CD4-positive, alpha-beta memory T cell (primary cell): ENCODE measurements at regions not wholly inside any gene's neighbourhood (a gene's known extent, or its start where the extent isn't known, plus 50 kb on each side); places are given as distances from the start of the nearest gene placed in this dataset.
A peak's percentile ranks its signal among the peaks of the same experiment; 100 is the strongest.
"Not testable (repeated sequence)": the region's sequence is repeated elsewhere in the genome, so short reads cannot be mapped to it uniquely, and the experiment has no call there.

Experiments used
- CTCF ChIA-PET: fragments of 350-600 bp; sonication (Branson Sonifier 250); formaldehyde crosslinking; loops from one replicate; lab custom pipeline; 2021; ENCODE audit warnings: inconsistent platforms; ENCODE audit not compliant: partially characterized antibody; lab: Charles Lee
- POLR2A ChIA-PET: fragments of 350-600 bp; sonication (Branson Sonifier 250); formaldehyde crosslinking; loops from one replicate; lab custom pipeline; 2021; ENCODE audit not compliant: partially characterized antibody; lab: Charles Lee
- DNase-seq, 5 donors: peaks; one replicate each; pipeline versions ENCODE4 v3.0.0 to v3.0.0-alpha.2; 2020 to 2022; ENCODE audit warnings: mixed read lengths in 1 of 5
- H3K27ac ChIP-seq: one replicate; pipeline ENCODE4 v1.7.0; 2013; ENCODE audit warnings: low read depth, low read length
- H3K27me3 ChIP-seq: 2 replicates; pipeline ENCODE4 v1.7.0; 2013; ENCODE audit warnings: mild to moderate bottlenecking, low read length, moderate library complexity; ENCODE audit not compliant: insufficient read depth
- H3K36me3 ChIP-seq: 2 replicates; pipeline ENCODE4 v1.7.0; 2013; ENCODE audit warnings: mild to moderate bottlenecking, low read length, moderate library complexity; ENCODE audit not compliant: insufficient read depth
- H3K4me1 ChIP-seq: 2 replicates; pipeline ENCODE4 v1.7.0; 2013; ENCODE audit warnings: mild to moderate bottlenecking, low read length, moderate library complexity; ENCODE audit not compliant: insufficient read depth
- H3K4me3 ChIP-seq, 2 donors: one replicate each; pipeline ENCODE4 v1.7.0; 2013; ENCODE audit warnings: low read length in 2 of 2, mild to moderate bottlenecking in 1 of 2
- H3K9me3 ChIP-seq, 2 donors: one replicate each; pipeline ENCODE4 v1.7.0; 2013; ENCODE audit warnings: low read length in 2 of 2, control low read depth in 1 of 2; ENCODE audit not compliant: control insufficient read depth in 1 of 2
- H3K27ac Mint-ChIP-seq, 7 donors: one replicate each; pipeline ENCODE4 v1.8.0; 2020 to 2021; ENCODE audit warnings: mixed read lengths in 7 of 7, mild to moderate bottlenecking in 6 of 7, inconsistent platforms in 3 of 7, moderate library complexity in 3 of 7
- H3K27me3 Mint-ChIP-seq, 2 donors: one replicate each; pipeline ENCODE4 v1.8.0; 2020 to 2021; ENCODE audit warnings: mixed read lengths in 2 of 2
- H3K36me3 Mint-ChIP-seq, 2 donors: one replicate each; pipeline ENCODE4 v1.8.0; 2020 to 2021; ENCODE audit warnings: mixed read lengths in 2 of 2, inconsistent platforms in 1 of 2, mild to moderate bottlenecking in 1 of 2
- H3K4me1 Mint-ChIP-seq, 4 donors: one replicate each; pipeline ENCODE4 v1.8.0; 2020 to 2021; ENCODE audit warnings: mixed read lengths in 4 of 4, mild to moderate bottlenecking in 1 of 4
- H3K4me3 Mint-ChIP-seq, 8 donors: one replicate each; pipeline ENCODE4 v1.8.0; 2020 to 2021; ENCODE audit warnings: mixed read lengths in 8 of 8, mild to moderate bottlenecking in 7 of 8, moderate library complexity in 6 of 8, inconsistent platforms in 3 of 8
- H3K9me3 Mint-ChIP-seq, 8 donors: one replicate each; pipeline ENCODE4 v1.8.0; 2020 to 2021; ENCODE audit warnings: mixed read lengths in 8 of 8, mild to moderate bottlenecking in 5 of 8, inconsistent platforms in 3 of 8, moderate library complexity in 1 of 8
- intact Hi-C: fragments of 100-400 bp; cut with micrococcal nuclease; formaldehyde crosslinking; loops from one replicate; pipeline ENCODE4 v1.15.1; 2023

- H3K27ac ChIP-seq, intact Hi-C loops, H3K36me3 Mint-ChIP-seq, H3K27me3 ChIP-seq, H3K36me3 ChIP-seq, H3K9me3 ChIP-seq, H3K9me3 Mint-ChIP-seq, CTCF ChIA-PET, H3K4me3 ChIP-seq, H3K27me3 Mint-ChIP-seq: not testable (repeated sequence)
- POLR2A ChIA-PET, result interaction anchor here (0.6 kb wide), 1 partner anchor 17 kb away, joined by 3 read pairs; no protein-coding TSS in a partner anchor
- peak in 4 of 5 donors; percentile 47 to 61 (median 55) for DNase-seq
- H3K4me1 Mint-ChIP-seq, result peaks cover 18 to 23% (median 20%) of the 10 kb centered on the region in 4 donors
- H3K4me1 ChIP-seq, result peaks cover 23% of the 10 kb centered on the region
- peak overlapping the region in 6 of 7 donors; percentile 66 to 95 (median 72) for H3K27ac Mint-ChIP-seq
- peak overlapping the region in 5 of 8 donors; percentile 46 to 64 (median 59) for H3K4me3 Mint-ChIP-seq
Observed at GRCh38 chr1:144534286-144534685, 58.4 kb upstream of the PPIAL4F start.

GRCh38 chr1:144536677-144537076, 56.0 kb upstream of the PPIAL4F start:
- H3K27ac Mint-ChIP-seq, intact Hi-C loops, CTCF ChIA-PET: not testable (repeated sequence)

GRCh38 chr1:144537234-144537633, 55.5 kb upstream of the PPIAL4F start:
- H3K27ac ChIP-seq, H3K4me3 Mint-ChIP-seq, H3K36me3 Mint-ChIP-seq, DNase-seq, CTCF ChIA-PET, H3K36me3 ChIP-seq, H3K4me3 ChIP-seq, POLR2A ChIA-PET, H3K27me3 ChIP-seq, H3K9me3 Mint-ChIP-seq, intact Hi-C loops, H3K9me3 ChIP-seq, H3K27ac Mint-ChIP-seq, H3K27me3 Mint-ChIP-seq: not testable (repeated sequence)
- H3K4me1 ChIP-seq, result peaks cover 16% of the 10 kb centered on the region
- peaks cover 15 to 16% (median 15%) of the 10 kb centered on the region in 4 donors for H3K4me1 Mint-ChIP-seq

More at GRCh38 chr1:144536677-144537076, 56.0 kb upstream of the PPIAL4F start:
- H3K4me3 Mint-ChIP-seq, H3K36me3 ChIP-seq, H3K27me3 Mint-ChIP-seq, H3K36me3 Mint-ChIP-seq, H3K27me3 ChIP-seq, H3K9me3 ChIP-seq, POLR2A ChIA-PET, DNase-seq, H3K4me3 ChIP-seq, H3K9me3 Mint-ChIP-seq, H3K27ac ChIP-seq: not testable (repeated sequence)
- H3K4me1 Mint-ChIP-seq, result peaks cover 19 to 21% (median 20%) of the 10 kb centered on the region in 4 donors
- H3K4me1 ChIP-seq, result peaks cover 22% of the 10 kb centered on the region

- H3K4me1 Mint-ChIP-seq, H3K27ac Mint-ChIP-seq, H3K4me3 Mint-ChIP-seq, H3K27ac ChIP-seq, H3K27me3 ChIP-seq, H3K36me3 ChIP-seq, CTCF ChIA-PET, H3K9me3 ChIP-seq, H3K4me3 ChIP-seq, H3K9me3 Mint-ChIP-seq, H3K4me1 ChIP-seq, POLR2A ChIA-PET, H3K36me3 Mint-ChIP-seq, intact Hi-C loops, DNase-seq, H3K27me3 Mint-ChIP-seq: not testable (repeated sequence)
Observed at GRCh38 chr1:144538736-144539135, 54.0 kb upstream of the PPIAL4F start.

- H3K36me3 Mint-ChIP-seq, intact Hi-C loops, H3K27me3 Mint-ChIP-seq, H3K27ac ChIP-seq, POLR2A ChIA-PET, H3K27me3 ChIP-seq, H3K9me3 Mint-ChIP-seq, H3K36me3 ChIP-seq, CTCF ChIA-PET, H3K4me1 Mint-ChIP-seq, DNase-seq, H3K27ac Mint-ChIP-seq, H3K9me3 ChIP-seq, H3K4me3 ChIP-seq, H3K4me1 ChIP-seq: not testable (repeated sequence)
- peak overlapping the region in 1 of 8 donors; percentile 17 for H3K4me3 Mint-ChIP-seq
Observed at GRCh38 chr1:144539191-144539960, 53.3 kb upstream of the PPIAL4F start.
